ENCODE measurements at regions not wholly inside any gene's neighbourhood (a gene's known extent, or its start where the extent isn't known, plus 50 kb on each side); places are given as distances from the start of the nearest gene placed in this dataset.

GRCh38 chr18:8957731-8958130 is 144.8 kb upstream of the NDUFV2 start:
- Mint-ChIP-seq H3K36me3 (ENCODE audit: low read depth) (no peaks in the 10 kb centered on the region), H3K27ac (no peak overlapping the region), H3K27me3 (ENCODE audit: insufficient read depth) (no peaks in the 10 kb centered on the region), H3K9me3 (peaks cover 25% of the 10 kb centered on the region), H3K4me1 (peaks cover 30% of the 10 kb centered on the region), H3K4me3 (no peak overlapping the region)
- Histone ChIP-seq H3K36me3 (ENCODE audit: control insufficient read depth, insufficient read depth, low read length) (no peaks in the 10 kb centered on the region), H3K9ac (ENCODE audit: extremely low read depth, low read length, poor library complexity, severe bottlenecking) (no peak overlapping the region), H3K27ac (ENCODE audit: low read depth, low read length) (no peak overlapping the region), H3K9me3 (ENCODE audit: control insufficient read depth, low read length) (peaks cover 8% of the 10 kb centered on the region), H3K4me3 (ENCODE audit: low read length) (no peak overlapping the region), H3K27me3 (ENCODE audit: control insufficient read depth, insufficient read depth, low read length, poor library complexity, severe bottlenecking) (no peaks in the 10 kb centered on the region), H3K4me1 (ENCODE audit: control insufficient read depth, insufficient read depth, low read length) (peaks cover 8% of the 10 kb centered on the region)
- DNase-seq = no peak
- no peak for TF ChIP-seq CTCF (conservative IDR thresholded peaks at IDR 0.05)

- Histone ChIP-seq H3K27ac (ENCODE audit: low read depth, low read length) (no peak overlapping the region), H3K36me3 (ENCODE audit: control insufficient read depth, insufficient read depth, low read length) (no peaks in the 10 kb centered on the region), H3K9me3 (ENCODE audit: control insufficient read depth, low read length) (peaks cover under 1% of the 10 kb centered on the region), H3K4me3 (ENCODE audit: low read length) (no peak overlapping the region), H3K4me1 (ENCODE audit: control insufficient read depth, insufficient read depth, low read length) (peaks cover 8% of the 10 kb centered on the region), H3K9ac (ENCODE audit: extremely low read depth, low read length, poor library complexity, severe bottlenecking) (no peak overlapping the region), H3K27me3 (ENCODE audit: control insufficient read depth, insufficient read depth, low read length, poor library complexity, severe bottlenecking) (no peaks in the 10 kb centered on the region)
- Mint-ChIP-seq H3K4me1 (peaks cover 30% of the 10 kb centered on the region), H3K9me3 (peaks cover 16% of the 10 kb centered on the region), H3K36me3 (ENCODE audit: low read depth) (no peaks in the 10 kb centered on the region), H3K27ac (no peak overlapping the region), H3K4me3 (no peak overlapping the region), H3K27me3 (ENCODE audit: insufficient read depth) (no peaks in the 10 kb centered on the region)
- WGBS, 2 experiments (ENCODE audit: insufficient coverage in 1 of 2, insufficient read length in 1 of 2) = 47 to 74% methylated on average over 2 of the region's 3 CpGs
- no peak for DNase-seq
- TF ChIP-seq CTCF (conservative IDR thresholded peaks at IDR 0.05) = no peak
Measured at GRCh38 chr18:8958660-8959059, 143.8 kb upstream of the NDUFV2 start.

DNA sequence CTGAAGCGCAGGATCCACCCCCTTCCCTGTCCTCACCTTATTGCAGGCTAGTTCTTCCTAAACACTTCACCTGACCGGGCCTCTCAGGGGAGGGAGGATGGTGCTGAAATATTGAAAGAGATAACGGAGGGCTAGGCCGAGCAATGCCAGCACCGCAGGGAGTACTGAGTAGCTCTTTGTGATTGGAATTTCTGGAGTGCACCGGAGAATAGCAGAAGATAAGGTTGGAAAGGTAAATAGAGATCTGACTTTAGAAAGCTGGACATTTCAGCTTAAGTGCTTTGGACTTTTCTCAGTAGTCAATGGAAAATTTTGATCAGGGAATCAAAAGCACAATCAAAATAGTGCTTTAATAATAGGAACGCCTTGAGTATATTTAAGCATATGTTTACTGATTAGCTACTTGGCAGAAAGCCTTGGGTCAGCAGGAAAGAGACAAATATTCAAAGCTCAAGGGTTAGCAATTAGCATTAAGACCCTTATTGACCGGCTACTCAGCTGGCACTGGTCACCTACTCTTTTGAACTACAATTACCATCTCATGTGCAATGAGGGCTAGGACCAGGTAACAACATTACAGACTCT is 142.9 kb upstream of the NDUFV2 start:
- H3K4me3 ChIP-seq (ENCODE audit: low read length) = no peak overlapping the region

More for the DNA sequence above, 142.9 kb upstream of the NDUFV2 start:
- no peaks in the 10 kb centered on the region for H3K36me3 Mint-ChIP-seq (ENCODE audit: low read depth)
- H3K4me1 ChIP-seq (ENCODE audit: control insufficient read depth, insufficient read depth, low read length) = peaks cover 8% of the 10 kb centered on the region
- peaks cover 11% of the 10 kb centered on the region for H3K9me3 Mint-ChIP-seq
- DNase-seq = peak; percentile 76
- no peak overlapping the region for H3K27ac ChIP-seq (ENCODE audit: low read depth, low read length)
- no peaks in the 10 kb centered on the region for H3K36me3 ChIP-seq (ENCODE audit: control insufficient read depth, insufficient read depth, low read length)
- peaks cover 30% of the 10 kb centered on the region for H3K4me1 Mint-ChIP-seq
- H3K27me3 Mint-ChIP-seq (ENCODE audit: insufficient read depth) = no peaks in the 10 kb centered on the region
- no peaks in the 10 kb centered on the region for H3K9me3 ChIP-seq (ENCODE audit: control insufficient read depth, low read length)
- no peak overlapping the region for H3K4me3 Mint-ChIP-seq
- WGBS, 2 experiments (ENCODE audit: insufficient coverage in 1 of 2, insufficient read length in 1 of 2) = 44 to 54% methylated on average over 6 to 8 of the region's 8 CpGs
- no peak overlapping the region for H3K27ac Mint-ChIP-seq
- no peaks in the 10 kb centered on the region for H3K27me3 ChIP-seq (ENCODE audit: control insufficient read depth, insufficient read depth, low read length, poor library complexity, severe bottlenecking)
- no peak for TF ChIP-seq CTCF (conservative IDR thresholded peaks at IDR 0.05)
- H3K9ac ChIP-seq (ENCODE audit: extremely low read depth, low read length, poor library complexity, severe bottlenecking) = no peak overlapping the region

Data from endodermal cell (in vitro differentiated cells).